HCT116 (cell line): ENCODE measurements at regions not wholly inside any gene's neighbourhood (a gene's known extent, or its start where the extent isn't known, plus 50 kb on each side); places are given as distances from the start of the nearest gene placed in this dataset.

Experiments
- ATAC-seq: fragments of 200-7000 bp; cut with Tn5 transposase; 2 replicates; pipeline ENCODE4 v1.9.1; 2020; ENCODE audit warnings: mild to moderate bottlenecking, moderate library complexity
- BruUV-seq: library from RNA; stranded (reverse); fragments of 400-500 nt; replicated peaks from 2 replicates; lab custom pipeline; 2021; lab: Mats Ljungman, UMichigan
- CTCF ChIA-PET: fragments of 300-600 bp; sonication (Branson Sonifier 250); formaldehyde crosslinking; loops from one replicate; lab custom pipeline; 2021; ENCODE audit warnings: antibody characterized with exemption; lab: Charles Lee
- POLR2A ChIA-PET: fragments of 300-600, 350-600 bp; sonication (Branson Sonifier 250); formaldehyde crosslinking; loops from one replicate; lab custom pipeline; 2021; ENCODE audit warnings: antibody characterized with exemption; lab: Charles Lee
- RAD21 ChIA-PET, 2 experiments: fragments of 300-600 bp; sonication (Branson Sonifier 250); formaldehyde crosslinking; loops; one replicate each; lab custom pipeline; 2023; ENCODE audit warnings: low total read pairs in 2 of 2; ENCODE audit not compliant: uncharacterized antibody in 2 of 2, unreplicated experiment in 2 of 2, low non-redundant PET in 1 of 2; lab: Charles Lee
- DNase-seq: peaks from one replicate; pipeline ENCODE4 v3.0.0-alpha.2; 2010; ENCODE audit warnings: low read depth, low spot score
- H2AFZ ChIP-seq: fragments of 200-600 bp; shearing (Covaris generic), sonication (generic); 2 replicates; pipeline ENCODE4 v1.6.1; 2017; ENCODE audit warnings: low read depth, mixed run types, mixed read lengths, antibody characterized with exemption, low read length; ENCODE audit not compliant: poor library complexity, severe bottlenecking
- H3K27ac ChIP-seq: 2 replicates; pipeline ENCODE4 v1.5.1; 2012; ENCODE audit warnings: low read depth, low read length
- H3K27me3 ChIP-seq: fragments of 200-600 bp; sonication (generic); 2 replicates; pipeline ENCODE4 v1.6.1; 2016; ENCODE audit warnings: mixed run types, low read length, mixed read lengths; ENCODE audit not compliant: insufficient read depth
- H3K36me3 ChIP-seq, 2 experiments: fragments of 200-500 bp in 1 of 2; fragments of 200-600 bp in 1 of 2; sonication (Bioruptor generic) in 1 of 2; sonication (generic) in 1 of 2; 2 replicates each; pipeline versions ENCODE4 v1.5.1 to v1.6.1; 2014 to 2016; ENCODE audit warnings: low read length in 2 of 2, inconsistent platforms in 1 of 2, mixed read lengths in 1 of 2, mixed run types in 1 of 2; ENCODE audit not compliant: insufficient read depth in 2 of 2, control insufficient read depth in 1 of 2
- H3K4me1 ChIP-seq, 2 experiments: fragments of 200-600 bp in 1 of 2; sonication (generic) in 1 of 2; 2 replicates each; pipeline versions ENCODE4 v1.5.1 to v1.6.1; 2012 to 2017; ENCODE audit warnings: low read length in 2 of 2, inconsistent platforms in 1 of 2, mild to moderate bottlenecking in 1 of 2, mixed read lengths in 1 of 2, mixed run types in 1 of 2, moderate library complexity in 1 of 2; ENCODE audit not compliant: insufficient read depth in 2 of 2, control insufficient read depth in 1 of 2
- H3K4me2 ChIP-seq: fragments of 200-600 bp; sonication (generic); 2 replicates; pipeline ENCODE4 v1.6.1; 2017; ENCODE audit warnings: mixed run types, low read length, mixed read lengths
- H3K4me3 ChIP-seq, 2 experiments: fragments of 200-600 bp in 1 of 2; sonication (generic) in 1 of 2; replicated peaks in 1 of 2; 2 replicates each; pipeline ENCODE4 v1.5.1; 2011 to 2016; ENCODE audit warnings: low read length in 2 of 2, control low read depth in 1 of 2, low read depth in 1 of 2, mild to moderate bottlenecking in 1 of 2, mixed read lengths in 1 of 2, mixed run types in 1 of 2
- H3K79me2 ChIP-seq: fragments of 200-600 bp; sonication (generic); 2 replicates; pipeline ENCODE4 v1.6.1; 2017; ENCODE audit warnings: mild to moderate bottlenecking, mixed run types, low read length, moderate library complexity, mixed read lengths; ENCODE audit not compliant: insufficient read depth
- H3K9ac ChIP-seq: fragments of 200-600 bp; sonication (generic); 2 replicates; pipeline ENCODE4 v1.6.1; 2016; ENCODE audit warnings: low read length, mixed read lengths
- H3K9me2 ChIP-seq: fragments of 200-600 bp; sonication (generic), shearing (Covaris generic); 2 replicates; pipeline ENCODE4 v1.6.1; 2017; ENCODE audit warnings: mixed run types, mild to moderate bottlenecking, moderate library complexity; ENCODE audit not compliant: insufficient read depth
- H3K9me3 ChIP-seq, 2 experiments: fragments of 200-500 bp in 1 of 2; fragments of 200-600 bp in 1 of 2; sonication (Bioruptor generic) in 1 of 2; sonication (generic) in 1 of 2; 2 replicates each; pipeline ENCODE4 v1.6.1; 2014 to 2017; ENCODE audit warnings: low read length in 2 of 2, mixed read lengths in 2 of 2, inconsistent platforms in 1 of 2, low read depth in 1 of 2, mild to moderate bottlenecking in 1 of 2, mixed run types in 1 of 2, moderate library complexity in 1 of 2; ENCODE audit not compliant: control insufficient read depth in 1 of 2, insufficient read depth in 1 of 2
- H4K20me1 ChIP-seq: fragments of 200-600 bp; sonication (generic), shearing (Covaris generic); 2 replicates; pipeline ENCODE4 v1.6.1; 2017; ENCODE audit warnings: mixed run types, mild to moderate bottlenecking, moderate library complexity; ENCODE audit not compliant: insufficient read depth
- CBX3 ChIP-seq: IDR thresholded peaks from 2 replicates; pipeline ENCODE4 v1.6.1; 2012; ENCODE audit warnings: low read depth
- CEBPB ChIP-seq: IDR thresholded peaks from 2 replicates; pipeline ENCODE4 v1.6.1; 2012; ENCODE audit warnings: low read depth
- EGR1 ChIP-seq: IDR thresholded peaks from 2 replicates; pipeline ENCODE4 v1.6.1; 2012; ENCODE audit warnings: low read depth
- ELF1 ChIP-seq: IDR thresholded peaks from 2 replicates; pipeline ENCODE4 v1.6.1; 2012; ENCODE audit warnings: low read depth, borderline replicate concordance
- EZH2 ChIP-seq: fragments of 200-600 bp; sonication (generic); IDR thresholded peaks from 2 replicates; pipeline ENCODE4 v1.6.1; 2017; ENCODE audit warnings: antibody characterized with exemption, mixed run types
- FOSL1 ChIP-seq: IDR thresholded peaks from 2 replicates; pipeline ENCODE4 v1.6.1; 2012; ENCODE audit warnings: low read depth
- JUND ChIP-seq: IDR thresholded peaks from 2 replicates; pipeline ENCODE4 v1.6.1; 2012
- POLR2A ChIP-seq: IDR thresholded peaks from 2 replicates; pipeline ENCODE4 v1.7.0; 2011; ENCODE audit warnings: borderline replicate concordance; ENCODE audit not compliant: insufficient read depth, insufficient read length; ENCODE audit errors: extremely low read depth
- POLR2AphosphoS5 ChIP-seq: IDR thresholded peaks from 2 replicates; pipeline ENCODE4 v1.6.1; 2011; ENCODE audit warnings: mild to moderate bottlenecking, low read depth, low read length, moderate library complexity
- RAD21 ChIP-seq: IDR thresholded peaks from 2 replicates; pipeline ENCODE4 v1.6.1; 2012; ENCODE audit warnings: low read depth, mild to moderate bottlenecking
- SP1 ChIP-seq: IDR thresholded peaks from 2 replicates; pipeline ENCODE4 v1.6.1; 2012; ENCODE audit warnings: low read depth
- SRF ChIP-seq: IDR thresholded peaks from 2 replicates; pipeline ENCODE4 v1.6.1; 2012; ENCODE audit warnings: low read depth
- TCF7L2 ChIP-seq: IDR thresholded peaks from 2 replicates; pipeline ENCODE4 v1.7.0; 2011; ENCODE audit warnings: borderline replicate concordance, inconsistent platforms; ENCODE audit not compliant: insufficient read depth, insufficient read length; ENCODE audit errors: extremely low read depth
- YY1 ChIP-seq: IDR thresholded peaks from 2 replicates; pipeline ENCODE4 v1.6.1; 2011; ENCODE audit warnings: low read length, low read depth, moderate library complexity, mild to moderate bottlenecking; ENCODE audit not compliant: insufficient replicate concordance; ENCODE audit errors: extremely low read depth
- intact Hi-C: fragments of 100-400 bp; cut with micrococcal nuclease; formaldehyde crosslinking; loops from 2 replicates; pipeline ENCODE4 v1.10.0; 2022
- TF ChIP-seq, protein P1 (sequence below): IDR thresholded peaks from 2 replicates; pipeline ENCODE4 v1.6.1; 2012; ENCODE audit warnings: low read depth
- TF ChIP-seq, protein P2 (sequence below): IDR thresholded peaks from 2 replicates; pipeline ENCODE4 v1.6.1; 2012

DNA sequence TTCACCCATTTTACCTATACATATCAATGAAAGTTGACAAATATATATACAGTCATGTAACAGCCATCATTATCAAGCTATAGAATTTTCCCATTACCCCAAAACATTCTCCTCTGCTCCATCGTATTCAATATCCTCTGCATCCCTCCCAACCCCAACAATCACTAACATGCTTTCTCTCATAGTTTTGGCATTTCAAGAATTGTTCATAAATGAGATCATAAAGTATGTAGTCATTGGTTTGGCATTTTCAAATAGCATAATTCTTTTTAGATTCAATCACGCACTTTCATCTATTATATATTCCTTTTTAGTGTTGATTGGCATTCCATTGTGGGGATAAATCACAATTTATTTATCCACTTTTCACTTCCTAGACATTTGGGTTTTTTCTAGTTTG, 866.0 kb upstream of the TMEM132C start:
- H3K4me3 ChIP-seq = no peak overlapping the region
- no peaks in the 10 kb centered on the region for H3K9me3 ChIP-seq
- ChIA-PET CTCF (no interaction called here), RAD21 (interaction anchor here in 1 of 2 experiments (0.5 kb wide), 1 partner anchor 345 kb away, joined by 3 read pairs; no protein-coding TSS in a partner anchor), POLR2A (no interaction called here)
- no peak for ATAC-seq
- no peak overlapping the region for H2AFZ ChIP-seq
- no peak overlapping the region for H3K27ac ChIP-seq
- no peaks in the 10 kb centered on the region for H3K9me2 ChIP-seq
- 0 out of 4 replicates have a peak, but pooled peaks cover 0 to 4% of the 10 kb centered on the region in 2 experiments for H3K4me1 ChIP-seq
- no peak overlapping the region for H3K9ac ChIP-seq
- H3K79me2 ChIP-seq = no peaks in the 10 kb centered on the region
- intact Hi-C loops = no loop called here
- no peaks in the 10 kb centered on the region for H3K36me3 ChIP-seq
- TF ChIP-seq SRF (no peak), YY1 (no peak), EGR1 (no peak), SP1 (no peak), CEBPB (no peak), CBX3 (no peak), EZH2 (no peak), ELF1 (no peak), POLR2AphosphoS5 (no peak), TCF7L2 (no peak), POLR2A (no peak), FOSL1 (no peak), RAD21 (no peak), JUND (no peak)
- TF ChIP-seq, protein P1, sequence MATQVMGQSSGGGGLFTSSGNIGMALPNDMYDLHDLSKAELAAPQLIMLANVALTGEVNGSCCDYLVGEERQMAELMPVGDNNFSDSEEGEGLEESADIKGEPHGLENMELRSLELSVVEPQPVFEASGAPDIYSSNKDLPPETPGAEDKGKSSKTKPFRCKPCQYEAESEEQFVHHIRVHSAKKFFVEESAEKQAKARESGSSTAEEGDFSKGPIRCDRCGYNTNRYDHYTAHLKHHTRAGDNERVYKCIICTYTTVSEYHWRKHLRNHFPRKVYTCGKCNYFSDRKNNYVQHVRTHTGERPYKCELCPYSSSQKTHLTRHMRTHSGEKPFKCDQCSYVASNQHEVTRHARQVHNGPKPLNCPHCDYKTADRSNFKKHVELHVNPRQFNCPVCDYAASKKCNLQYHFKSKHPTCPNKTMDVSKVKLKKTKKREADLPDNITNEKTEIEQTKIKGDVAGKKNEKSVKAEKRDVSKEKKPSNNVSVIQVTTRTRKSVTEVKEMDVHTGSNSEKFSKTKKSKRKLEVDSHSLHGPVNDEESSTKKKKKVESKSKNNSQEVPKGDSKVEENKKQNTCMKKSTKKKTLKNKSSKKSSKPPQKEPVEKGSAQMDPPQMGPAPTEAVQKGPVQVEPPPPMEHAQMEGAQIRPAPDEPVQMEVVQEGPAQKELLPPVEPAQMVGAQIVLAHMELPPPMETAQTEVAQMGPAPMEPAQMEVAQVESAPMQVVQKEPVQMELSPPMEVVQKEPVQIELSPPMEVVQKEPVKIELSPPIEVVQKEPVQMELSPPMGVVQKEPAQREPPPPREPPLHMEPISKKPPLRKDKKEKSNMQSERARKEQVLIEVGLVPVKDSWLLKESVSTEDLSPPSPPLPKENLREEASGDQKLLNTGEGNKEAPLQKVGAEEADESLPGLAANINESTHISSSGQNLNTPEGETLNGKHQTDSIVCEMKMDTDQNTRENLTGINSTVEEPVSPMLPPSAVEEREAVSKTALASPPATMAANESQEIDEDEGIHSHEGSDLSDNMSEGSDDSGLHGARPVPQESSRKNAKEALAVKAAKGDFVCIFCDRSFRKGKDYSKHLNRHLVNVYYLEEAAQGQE = no peak
- TF ChIP-seq, protein P2, sequence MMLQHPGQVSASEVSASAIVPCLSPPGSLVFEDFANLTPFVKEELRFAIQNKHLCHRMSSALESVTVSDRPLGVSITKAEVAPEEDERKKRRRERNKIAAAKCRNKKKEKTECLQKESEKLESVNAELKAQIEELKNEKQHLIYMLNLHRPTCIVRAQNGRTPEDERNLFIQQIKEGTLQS = no peak
- no TSS peak for BruUV-seq
- H3K27me3 ChIP-seq = no peaks in the 10 kb centered on the region
- no peak overlapping the region for H3K4me2 ChIP-seq
- no peak for DNase-seq
- H4K20me1 ChIP-seq = no peaks in the 10 kb centered on the region
